NB4 (cell line): ENCODE measurements at regions not wholly inside any gene's neighbourhood (a gene's known extent, or its start where the extent isn't known, plus 50 kb on each side); places are given as distances from the start of the nearest gene placed in this dataset.
A peak's percentile ranks its signal among the peaks of the same experiment; 100 is the strongest.
"Not testable (repeated sequence)": the region's sequence is repeated elsewhere in the genome, so short reads cannot be mapped to it uniquely, and the experiment has no call there.

Experiments used
- DNase-seq: peaks from one replicate; pipeline ENCODE4 v3.0.0; 2010; ENCODE audit warnings: low read depth
- H3K4me3 ChIP-seq: one replicate; pipeline ENCODE4 v1.5.1; 2011; ENCODE audit warnings: mild to moderate bottlenecking, low read depth, low read length, moderate library complexity
- CTCF ChIP-seq: IDR thresholded peaks from one replicate; pipeline ENCODE4 v1.5.1; 2012; ENCODE audit warnings: low read depth, low read length
- MAX ChIP-seq: IDR thresholded peaks from 2 replicates; pipeline ENCODE4 v1.6.1; 2011; ENCODE audit warnings: low read depth, low read length
- MYC ChIP-seq: IDR thresholded peaks from 2 replicates; pipeline ENCODE4 v1.6.1; 2011; ENCODE audit warnings: low read depth, low read length
- POLR2A ChIP-seq: IDR thresholded peaks from 2 replicates; pipeline ENCODE4 v1.6.1; 2011; ENCODE audit warnings: mild to moderate bottlenecking; ENCODE audit not compliant: insufficient read length; ENCODE audit errors: extremely low read depth

- no peak for TF ChIP-seq MYC
- TF ChIP-seq MAX, result no peak
- no peak for TF ChIP-seq CTCF
- TF ChIP-seq POLR2A, result no peak
- DNase-seq, result no peak
- no peak overlapping the region for H3K4me3 ChIP-seq
Measured at GRCh38 chr5:124172389-124173003, 573.9 kb downstream of the ZNF608 start.

GRCh38 chr5:124168093-124168492 lies 578.3 kb downstream of the ZNF608 start:
- not testable (repeated sequence) for H3K4me3 ChIP-seq, DNase-seq

- TF ChIP-seq MAX, result no peak
- TF ChIP-seq CTCF, result no peak
- TF ChIP-seq POLR2A, result no peak
- TF ChIP-seq MYC, result no peak
- H3K4me3 ChIP-seq, result no peak overlapping the region
- peak; percentile 1 for DNase-seq
Measured at GRCh38 chr5:124162767-124163532, 583.5 kb downstream of the ZNF608 start.

GRCh38 chr5:124161266-124161665 lies 585.2 kb downstream of the ZNF608 start:
- no peak for DNase-seq
- TF ChIP-seq POLR2A (no peak), MYC (no peak), MAX (no peak), CTCF (no peak)
- H3K4me3 ChIP-seq, result no peak overlapping the region

- TF ChIP-seq POLR2A (no peak), CTCF (no peak), MYC (no peak), MAX (no peak)
- H3K4me3 ChIP-seq, result no peak overlapping the region
- DNase-seq, result no peak
Measured at GRCh38 chr5:124160265-124160664, 586.2 kb downstream of the ZNF608 start.

GRCh38 chr5:124157320-124157719 lies 589.1 kb downstream of the ZNF608 start:
- TF ChIP-seq CTCF, result no peak
- peak; percentile 8 for DNase-seq
- no peak overlapping the region for H3K4me3 ChIP-seq
